Stimulated activated CD8-positive, alpha-beta memory T cell treated with anti-CD3 and anti-CD28 coated beads, Interleukin-15, amount 100 ng/mL, for 4 hours (primary cell): ENCODE measurements at regions not wholly inside any gene's neighbourhood (a gene's known extent, or its start where the extent isn't known, plus 50 kb on each side); places are given as distances from the start of the nearest gene placed in this dataset.

ENCODE experiments used
- DNase-seq, 2 donors: peaks; one replicate each; pipeline ENCODE4 v3.0.0-alpha.2; 2020; ENCODE audit warnings: low read depth in 2 of 2

GRCh38 chr10:129102906-129103693, 363.9 kb upstream of the MGMT start:
- DNase-seq, result no peak

DNA sequence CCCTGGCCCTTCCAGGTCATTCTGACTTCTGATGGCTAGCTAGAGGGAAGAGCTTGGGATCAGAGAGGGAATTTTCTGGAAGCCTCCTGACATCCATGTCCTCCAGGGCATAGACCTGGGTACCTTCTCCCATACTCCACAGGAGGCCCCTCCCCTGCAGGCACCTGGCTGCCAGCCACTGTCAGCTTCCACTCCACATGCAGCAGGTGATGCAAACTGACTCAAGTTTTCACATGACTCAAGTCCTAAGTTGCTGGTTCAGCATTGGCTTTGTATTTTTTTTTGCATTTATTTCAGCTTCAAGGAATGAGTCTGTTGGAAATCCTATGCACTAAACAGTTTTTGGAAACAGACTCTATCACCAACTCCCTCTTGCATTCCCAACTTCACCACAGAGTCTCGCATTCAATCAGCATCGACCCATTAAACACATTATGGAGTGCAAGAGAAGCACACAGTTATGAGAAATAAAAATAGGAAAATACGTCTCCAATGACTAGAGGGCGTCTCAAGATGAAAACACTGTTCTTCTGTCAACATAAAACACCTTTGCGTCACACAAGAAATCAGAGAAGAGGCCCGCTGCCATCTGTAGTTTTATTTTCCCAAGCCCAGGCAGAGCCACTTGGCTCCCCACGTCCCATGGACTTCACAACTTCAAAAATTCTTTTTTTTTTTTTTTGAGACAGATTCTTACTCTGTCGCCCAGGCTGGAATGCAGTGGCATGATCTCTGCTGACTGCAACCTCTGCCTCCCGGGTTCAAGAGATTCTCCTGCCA, 362.6 kb upstream of the MGMT start:
- DNase-seq, result no peak

- DNase-seq, result no peak
Measured at GRCh38 chr10:129105266-129105665, 361.8 kb upstream of the MGMT start.

DNA sequence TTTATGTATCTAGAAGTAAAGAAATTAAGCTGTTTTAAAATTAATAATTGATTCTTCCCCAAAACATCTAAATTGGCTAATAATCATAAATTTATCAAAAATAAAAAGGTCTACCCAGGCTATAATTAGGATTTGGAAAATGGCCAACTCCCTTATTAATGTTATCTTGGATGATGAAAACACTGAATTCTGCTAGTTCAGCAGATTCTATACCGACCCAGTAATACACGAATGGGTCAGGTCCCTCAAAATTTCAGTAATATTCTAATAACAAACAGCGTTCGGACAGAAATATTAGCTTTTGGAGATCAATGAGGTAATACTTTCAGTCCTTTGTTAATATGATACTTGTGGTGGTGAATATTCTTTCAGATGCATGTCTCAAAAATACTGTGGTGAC, 360.7 kb upstream of the MGMT start:
- DNase-seq, result no peak

DNA sequence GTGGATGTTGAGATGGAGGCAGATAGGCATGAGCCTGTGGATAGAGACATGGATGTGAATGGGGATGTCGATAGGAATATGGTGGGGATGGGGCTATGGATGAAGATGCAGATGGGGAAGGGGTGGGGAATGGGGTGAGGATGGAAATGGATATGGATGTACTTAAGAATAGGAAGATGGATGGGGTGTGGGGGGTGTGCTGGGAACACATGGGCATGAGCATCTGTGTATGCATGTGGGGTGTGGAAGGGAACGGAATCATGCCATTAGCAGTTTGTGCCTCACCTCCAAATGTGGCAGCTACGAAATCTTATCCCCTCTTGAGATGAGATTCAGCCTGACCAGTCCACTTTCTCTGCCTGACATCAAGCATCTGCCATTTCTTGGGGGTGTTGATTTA, 359.5 kb upstream of the MGMT start:
- no peak for DNase-seq

DNA sequence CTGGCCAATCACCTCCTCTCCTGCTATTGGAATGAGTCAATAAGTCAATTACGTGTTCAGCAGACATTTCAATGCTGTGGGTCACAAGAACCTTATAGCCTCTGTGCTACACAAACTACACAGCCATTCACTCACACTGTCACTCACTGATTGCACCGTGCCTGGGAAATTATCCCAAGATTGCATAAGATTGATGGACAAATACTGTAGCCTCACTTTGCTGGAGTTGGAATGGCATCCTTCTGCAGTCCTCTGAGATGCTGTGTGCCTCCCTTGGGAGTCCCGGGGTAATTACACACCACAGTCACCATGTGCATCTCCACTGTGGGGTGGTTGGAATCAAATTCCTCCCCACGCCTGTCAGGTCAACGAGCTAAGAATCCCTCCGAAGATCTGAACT, 358.7 kb upstream of the MGMT start:
- DNase-seq, result no peak

DNA sequence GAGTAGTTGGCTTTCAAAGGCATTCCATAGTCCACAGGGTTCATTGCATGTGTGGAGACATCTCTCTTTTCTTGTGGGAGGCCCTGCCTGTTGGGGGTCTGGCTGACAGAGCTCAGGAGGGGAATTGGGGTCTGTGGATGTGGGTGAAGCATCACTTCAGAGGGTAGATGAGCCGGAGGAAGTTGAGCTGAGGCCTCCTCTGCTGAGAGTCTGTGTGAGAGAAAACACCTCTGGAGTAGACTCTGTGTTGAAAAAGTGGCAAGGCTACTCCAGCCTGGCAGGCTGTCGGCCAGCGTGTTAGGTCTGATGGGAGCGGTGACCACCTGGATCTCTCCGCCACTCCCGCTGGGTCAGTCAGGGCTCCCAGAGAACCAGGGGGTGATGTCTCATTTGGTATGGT, 358.0 kb upstream of the MGMT start:
- DNase-seq, result no peak

DNA sequence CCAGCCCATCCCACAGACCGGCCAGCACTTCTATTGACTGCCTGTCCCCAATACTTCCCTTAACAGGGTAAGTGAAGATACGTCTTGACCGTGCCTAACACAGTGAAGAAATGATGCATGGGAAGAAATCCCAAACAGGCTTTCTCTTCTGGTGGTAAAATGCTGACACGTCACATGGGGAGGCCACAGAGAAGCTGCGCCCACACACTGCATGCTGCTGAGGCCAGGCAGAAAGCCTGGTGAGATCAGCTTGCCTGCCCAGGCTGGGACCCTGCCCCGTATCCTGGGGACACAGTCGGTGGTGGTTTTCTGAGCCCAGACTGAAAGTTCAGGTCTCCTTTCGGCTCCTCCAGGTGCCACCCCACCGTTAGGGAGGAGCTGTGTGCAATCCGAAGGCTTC, 356.3 kb upstream of the MGMT start:
- DNase-seq, result no peak

GRCh38 chr10:129111922-129112321, 355.1 kb upstream of the MGMT start:
- no peak for DNase-seq

DNA sequence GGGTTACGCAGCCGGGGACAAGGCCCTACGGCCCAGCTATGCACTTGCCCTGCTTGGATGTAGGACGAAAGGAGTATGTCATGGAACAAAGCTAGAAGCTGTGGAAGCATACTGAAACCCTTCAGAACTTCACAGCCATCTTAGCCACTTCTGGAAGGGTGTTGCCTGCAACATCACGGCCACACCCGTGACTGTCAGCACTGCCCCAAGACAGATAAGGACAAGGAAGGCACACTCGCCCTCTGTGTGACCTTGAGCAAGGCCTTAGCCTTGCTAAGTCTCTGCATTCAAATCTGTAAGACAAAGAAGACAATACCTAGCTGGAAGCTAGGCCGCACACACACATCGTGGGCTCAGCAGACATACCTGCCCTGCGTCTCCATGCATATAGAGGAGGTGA, 352.5 kb upstream of the MGMT start:
- DNase-seq, result no peak

GRCh38 chr10:129116371-129116770, 350.7 kb upstream of the MGMT start:
- no peak for DNase-seq

DNA sequence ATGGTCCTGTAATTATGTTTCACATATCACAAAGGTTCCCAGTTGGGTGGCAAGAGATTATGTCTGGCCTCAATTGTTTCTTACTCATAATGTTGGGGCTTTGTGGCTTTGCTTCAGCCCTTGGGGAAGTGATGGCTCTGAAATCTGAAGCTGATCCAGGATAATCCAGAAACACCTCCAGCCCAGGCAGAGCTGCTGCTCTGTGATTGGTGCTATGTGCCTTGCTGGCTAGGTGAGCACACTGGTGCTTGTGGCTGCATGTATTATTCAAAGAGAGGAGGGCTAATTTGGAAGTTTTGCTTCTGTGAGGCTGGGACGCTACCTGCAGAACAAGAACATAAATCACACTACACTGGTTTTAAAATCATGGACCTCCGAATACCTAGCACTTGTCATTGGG, 346.6 kb upstream of the MGMT start:
- DNase-seq, result no peak

- no peak for DNase-seq
Measured at GRCh38 chr10:129122846-129123245, 344.2 kb upstream of the MGMT start.

DNA sequence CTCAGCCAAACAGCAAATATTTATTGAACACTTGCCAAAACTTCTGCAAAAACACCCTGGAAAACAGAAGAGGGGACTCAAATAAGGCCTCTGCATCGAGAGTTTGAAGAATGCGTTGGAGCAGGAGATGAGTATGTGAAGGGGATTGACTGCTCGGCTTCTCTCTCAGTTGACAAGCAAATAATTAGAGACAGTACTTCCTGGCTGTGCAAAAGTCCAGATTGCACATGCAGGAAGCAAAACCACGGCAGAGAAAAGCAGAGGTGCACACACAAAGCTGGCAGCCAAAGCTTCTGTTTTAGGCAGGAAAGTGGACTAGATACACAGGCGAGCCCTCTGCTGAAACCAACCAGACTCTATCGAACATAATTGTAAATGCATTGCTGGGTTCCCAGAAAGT, 343.6 kb upstream of the MGMT start:
- DNase-seq, result no peak

DNA sequence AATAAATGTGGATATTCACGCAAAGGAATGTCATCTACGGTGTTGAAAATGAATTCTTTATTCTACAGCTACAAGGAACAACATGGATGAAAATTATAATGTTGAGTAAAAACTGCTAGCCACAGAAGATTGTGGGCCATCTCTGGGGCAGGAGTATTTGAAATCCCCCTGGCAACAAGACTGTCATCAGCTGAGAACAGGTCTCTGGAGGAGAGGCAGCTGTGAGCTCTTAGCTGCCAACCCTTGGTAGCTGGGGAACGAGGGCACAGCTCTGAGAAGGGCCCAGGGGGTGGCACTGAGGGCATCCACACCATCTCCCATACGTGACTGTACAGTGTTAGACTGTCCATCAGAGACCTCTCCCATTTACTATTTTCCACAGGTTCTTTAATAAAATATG, 340.1 kb upstream of the MGMT start:
- no peak for DNase-seq

- no peak for DNase-seq
Measured at GRCh38 chr10:129131457-129132132, 335.4 kb upstream of the MGMT start.

DNA sequence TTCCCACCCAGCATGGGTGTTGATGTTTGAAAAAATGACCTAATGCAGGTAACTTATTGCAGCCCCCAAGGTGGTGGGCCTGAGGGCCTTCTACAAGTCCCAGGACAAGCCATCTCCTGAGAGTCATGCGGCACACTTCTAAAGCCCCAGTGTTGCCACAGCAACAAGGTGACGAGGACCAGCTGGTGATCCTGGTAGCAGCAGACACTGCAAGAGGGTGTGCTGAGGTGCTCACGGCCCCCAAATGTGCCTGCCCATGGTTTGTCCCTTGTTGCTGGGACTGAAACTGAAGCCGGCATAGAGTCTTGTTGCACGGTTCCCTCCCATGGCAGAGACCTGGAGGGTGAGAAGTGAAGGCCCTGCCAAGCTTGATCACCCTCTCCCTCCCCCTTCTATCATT, 333.2 kb upstream of the MGMT start:
- no peak for DNase-seq

- DNase-seq, result no peak
Measured at GRCh38 chr10:129134371-129134770, 332.7 kb upstream of the MGMT start.

GRCh38 chr10:129135624-129136023, 331.4 kb upstream of the MGMT start:
- DNase-seq, result no peak

DNA sequence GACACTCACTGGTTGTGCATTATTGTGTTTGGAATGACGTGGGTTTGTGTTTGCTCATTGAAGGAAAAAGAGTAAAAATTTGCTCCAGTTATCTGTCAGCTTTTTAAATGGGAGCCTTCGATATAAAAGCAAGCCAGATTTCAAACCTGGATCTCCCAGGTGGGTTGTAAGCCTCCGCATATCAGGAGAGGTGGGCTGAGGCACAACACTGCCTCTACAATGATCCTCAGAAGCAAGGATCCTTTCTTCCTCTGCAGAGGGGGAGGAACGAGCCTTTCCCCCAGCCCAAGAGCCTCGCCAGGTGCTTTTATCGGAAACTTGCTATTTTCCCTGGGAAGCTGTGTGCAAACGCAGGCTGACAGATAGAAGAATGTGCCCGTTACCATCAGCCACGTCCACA, 331.0 kb upstream of the MGMT start:
- no peak for DNase-seq

DNA sequence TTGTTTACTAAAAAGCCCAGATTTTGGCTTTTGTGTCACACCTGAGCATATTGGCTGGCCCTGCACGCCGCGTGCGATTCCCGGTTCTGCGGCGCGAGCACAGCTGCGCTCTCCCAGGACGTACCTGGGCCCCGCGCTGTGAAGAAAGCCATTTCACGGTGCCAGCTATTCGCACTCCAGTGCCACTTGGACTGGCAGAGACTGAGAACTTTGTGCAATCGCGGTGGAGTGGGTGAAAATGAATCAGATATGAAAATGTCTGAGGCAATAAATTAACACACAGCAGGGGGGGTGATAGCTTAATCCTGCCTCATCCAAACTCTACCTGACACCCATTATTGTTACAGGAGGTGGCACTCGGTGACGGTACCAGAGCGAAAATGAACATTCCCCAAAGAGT, 330.1 kb upstream of the MGMT start:
- no peak for DNase-seq

DNA sequence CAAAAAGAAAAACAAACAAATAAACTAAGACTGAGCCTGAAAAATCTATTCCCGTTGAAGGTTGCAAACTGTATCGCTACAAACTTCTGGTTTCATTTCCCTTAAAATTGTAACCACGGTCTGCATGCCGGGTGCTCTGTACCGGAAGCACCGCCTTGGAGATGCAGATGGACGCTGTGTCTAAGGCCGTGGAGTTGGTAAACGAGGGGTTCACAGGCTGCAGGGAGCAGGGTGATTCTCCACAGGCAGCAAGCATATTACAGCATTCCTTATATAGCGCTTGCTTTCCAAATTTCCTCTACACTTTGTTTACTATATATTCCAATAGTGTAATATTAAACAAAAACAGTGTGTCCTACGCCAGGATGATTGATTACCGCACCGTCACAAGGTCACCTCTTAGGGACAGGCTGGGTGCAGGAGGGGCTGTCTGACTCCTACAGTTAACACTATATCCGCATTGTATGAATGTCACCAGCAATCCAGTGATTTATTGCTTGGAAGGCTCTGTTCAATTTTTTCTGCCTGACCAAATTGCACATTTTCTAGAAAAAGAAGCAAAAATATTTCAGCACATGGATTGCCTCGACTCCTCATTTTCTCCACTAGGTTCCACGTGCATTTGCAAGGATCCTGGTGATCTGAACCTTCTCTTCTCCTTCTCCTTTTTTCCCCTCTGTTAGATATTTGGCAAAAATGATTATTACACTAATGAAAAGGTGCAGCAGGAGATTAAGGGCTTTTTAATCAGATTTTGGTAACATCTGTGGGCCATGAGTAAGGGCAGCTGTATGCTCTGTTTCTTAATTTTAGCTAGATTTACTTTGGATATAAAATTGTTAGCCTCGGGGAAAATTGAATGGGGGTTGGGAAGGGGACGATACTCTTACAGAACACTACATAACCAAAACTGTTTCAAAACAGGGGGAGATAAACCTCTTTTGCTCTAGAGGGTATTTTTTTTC, 325.8 kb upstream of the MGMT start:
- no peak for DNase-seq
